HG03175 (cell line): ENCODE measurements at regions not wholly inside any gene's neighbourhood (a gene's known extent, or its start where the extent isn't known, plus 50 kb on each side); places are given as distances from the start of the nearest gene placed in this dataset.

Source experiments
- ATAC-seq: cut with Tn5 transposase; IDR thresholded peaks from one replicate; pipeline ENCODE4 v1.9.1; 2021; ENCODE audit warnings: mild to moderate bottlenecking, moderate library complexity; ENCODE audit not compliant: unreplicated experiment

DNA sequence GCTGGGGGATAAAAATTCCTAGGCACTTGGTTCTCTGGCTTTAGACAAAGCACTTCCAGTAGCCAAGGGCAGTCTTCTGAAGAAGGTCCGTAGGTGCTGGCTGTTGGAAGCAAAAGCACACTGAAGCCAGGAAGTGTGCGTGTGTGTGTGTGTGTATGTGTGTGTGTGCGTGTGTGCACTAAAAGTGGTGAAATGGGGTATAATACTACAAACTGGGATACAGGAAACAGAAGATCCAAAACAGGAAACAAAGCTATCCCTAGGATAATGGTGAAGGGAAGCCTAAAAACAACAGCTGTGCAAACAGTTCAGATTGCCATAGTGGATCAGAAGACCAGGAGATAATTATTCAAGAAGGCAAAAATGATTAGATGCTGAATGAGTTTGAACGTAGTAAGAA lies 103.4 kb downstream of the IL20RB start:
- ATAC-seq = no peak

DNA sequence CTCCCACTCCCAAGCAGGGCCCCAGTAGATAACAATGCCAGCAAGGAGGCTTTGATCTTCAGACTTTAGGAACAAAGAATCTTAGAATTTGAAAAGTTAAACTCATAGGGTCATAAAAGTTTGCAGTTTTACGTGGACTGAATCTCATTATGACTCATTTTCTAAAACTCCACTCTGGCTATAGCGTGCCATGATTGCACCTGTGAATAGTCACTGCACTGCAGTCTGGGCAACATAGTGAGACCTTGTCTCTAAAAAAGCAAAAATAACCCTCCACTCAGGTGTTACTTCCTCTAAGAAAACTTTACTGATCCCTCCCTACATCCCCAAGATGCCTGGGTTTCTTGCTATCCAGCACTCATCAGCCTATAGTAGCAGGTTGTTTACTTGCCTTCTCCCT lies 104.5 kb downstream of the IL20RB start:
- peak; percentile 88 for ATAC-seq

DNA sequence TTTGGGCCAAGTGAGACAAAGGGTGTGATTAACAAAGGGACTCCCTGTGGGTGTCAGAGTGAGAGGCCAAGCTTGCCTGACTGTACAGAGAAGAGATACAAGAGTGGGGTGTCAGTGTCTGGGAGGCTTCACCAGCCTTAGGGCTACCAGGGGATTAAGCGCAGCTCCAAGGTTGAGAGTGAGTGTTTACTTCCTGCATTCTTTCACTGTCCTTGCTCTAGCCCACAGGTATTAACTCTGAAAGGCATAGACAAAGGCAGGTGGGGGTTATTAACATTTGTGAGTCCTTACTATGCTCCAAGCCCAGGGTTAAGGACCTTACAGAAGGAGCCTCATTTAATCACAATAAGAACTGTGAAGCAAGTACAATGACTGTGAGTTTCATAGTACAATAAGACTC lies 107.6 kb downstream of the IL20RB start:
- no peak for ATAC-seq

DNA sequence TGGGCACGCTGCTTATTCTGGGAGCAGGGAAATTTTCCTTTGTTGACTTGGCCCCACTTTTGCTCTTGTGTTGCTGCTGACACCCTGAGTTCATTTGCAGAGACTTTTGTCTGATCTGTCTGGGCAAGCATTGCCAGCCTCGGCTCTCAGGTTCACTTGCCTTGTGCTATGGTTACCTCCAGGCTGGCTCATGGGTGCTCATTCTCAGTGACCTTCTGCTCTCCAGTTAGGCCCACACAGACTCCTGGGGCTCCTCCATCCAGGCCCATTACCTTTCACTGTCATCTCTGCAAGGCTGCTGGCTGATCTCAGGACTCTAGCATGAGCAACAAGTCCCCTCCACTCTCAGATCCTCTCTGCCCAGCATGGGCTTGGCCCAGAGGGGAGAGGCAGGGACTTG lies 108.3 kb downstream of the IL20RB start:
- ATAC-seq = no peak

DNA sequence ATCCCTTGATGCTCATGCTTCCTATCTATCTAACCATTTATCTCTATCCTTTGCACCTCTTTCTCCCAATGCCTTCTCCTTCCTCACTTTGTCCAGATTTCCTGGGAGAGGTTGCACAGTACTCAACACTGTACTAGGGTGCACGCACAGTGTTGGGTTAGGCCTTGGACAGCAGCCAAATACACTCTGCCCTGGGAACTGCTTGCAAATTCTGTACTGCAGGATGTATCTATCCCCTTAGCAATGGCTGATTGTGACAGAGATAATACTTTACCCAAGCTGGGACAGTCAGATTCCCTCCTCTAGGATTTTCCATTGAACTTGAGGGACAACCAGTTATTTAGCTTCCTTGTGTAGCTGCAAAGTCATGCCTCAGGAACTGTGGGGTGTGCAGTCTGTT lies 113.3 kb downstream of the IL20RB start:
- ATAC-seq = no peak

DNA sequence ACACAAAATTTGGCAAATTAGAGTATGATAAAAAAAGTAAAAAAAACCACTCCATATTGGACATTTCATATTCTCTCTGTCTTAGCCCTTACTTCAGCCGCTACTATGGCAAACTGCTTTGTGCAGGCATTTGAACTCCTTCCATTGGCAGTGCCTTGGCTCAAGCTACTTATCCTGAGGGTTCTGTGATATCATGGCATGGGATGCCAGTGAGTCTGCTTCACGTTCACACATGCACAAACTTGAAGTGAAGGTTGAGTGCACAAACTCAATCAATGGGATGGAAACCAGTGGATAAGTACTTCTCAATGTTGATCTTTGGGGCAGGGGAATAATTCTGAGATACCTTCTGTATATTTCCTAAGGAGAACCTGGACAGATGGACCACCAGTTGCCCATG lies 117.2 kb downstream of the IL20RB start:
- ATAC-seq = no peak

DNA sequence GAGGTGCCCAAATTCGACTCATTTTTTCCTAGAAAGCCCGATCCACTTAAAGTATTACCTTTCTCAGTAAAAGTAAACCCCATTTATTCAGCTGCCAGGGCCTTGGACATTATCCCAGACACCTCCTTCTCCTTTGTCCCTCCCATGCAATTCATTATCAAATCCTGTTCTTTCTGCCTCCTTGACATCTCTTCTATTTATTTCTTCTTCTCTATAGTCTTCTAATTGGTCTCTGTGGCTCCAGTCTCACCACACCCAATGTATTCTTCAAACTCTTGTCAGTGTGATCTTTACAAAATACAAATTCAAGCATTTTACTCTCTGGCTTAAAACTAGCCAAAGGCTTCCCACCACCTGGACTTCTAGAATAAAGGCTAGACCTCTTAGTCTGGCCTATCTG lies 120.3 kb downstream of the IL20RB start:
- ATAC-seq = no peak

DNA sequence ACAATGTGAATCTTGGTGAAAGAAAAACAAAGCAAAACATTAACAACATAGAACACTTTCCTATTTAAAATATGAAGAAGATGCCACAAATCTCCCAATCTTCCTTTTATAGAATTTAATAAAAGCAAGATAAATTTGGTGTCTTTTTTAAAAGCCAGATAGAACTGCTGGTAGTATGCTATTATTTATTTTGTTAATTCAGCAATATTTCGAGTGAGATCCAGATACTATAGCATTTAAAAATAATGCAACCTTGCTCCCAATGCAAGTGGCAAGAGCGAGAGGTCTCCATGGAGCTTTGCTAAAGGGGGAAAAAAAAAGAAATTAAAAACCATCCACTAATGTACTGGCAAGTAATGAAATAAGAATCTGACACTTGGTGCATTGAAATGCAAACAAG lies 121.8 kb downstream of the IL20RB start:
- ATAC-seq = no peak

DNA sequence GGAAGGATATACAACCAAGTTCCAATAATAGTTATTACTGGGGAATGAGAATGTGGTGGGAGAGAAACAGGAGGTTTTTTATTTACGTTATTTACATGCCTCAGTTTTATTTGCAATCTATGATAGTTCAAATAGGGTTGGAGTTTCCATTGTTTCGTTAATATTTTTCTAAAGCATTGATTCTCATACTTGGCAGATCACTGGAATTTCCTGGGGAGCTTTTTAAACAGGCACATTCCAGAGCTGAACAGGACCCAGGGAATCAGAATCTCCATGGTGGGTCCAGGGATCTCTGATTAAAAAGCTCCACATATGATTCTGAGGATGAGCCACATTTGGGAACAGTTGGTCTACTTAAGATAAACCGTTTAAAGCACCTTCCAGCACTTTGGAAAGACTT lies 123.9 kb downstream of the IL20RB start:
- ATAC-seq = no peak

DNA sequence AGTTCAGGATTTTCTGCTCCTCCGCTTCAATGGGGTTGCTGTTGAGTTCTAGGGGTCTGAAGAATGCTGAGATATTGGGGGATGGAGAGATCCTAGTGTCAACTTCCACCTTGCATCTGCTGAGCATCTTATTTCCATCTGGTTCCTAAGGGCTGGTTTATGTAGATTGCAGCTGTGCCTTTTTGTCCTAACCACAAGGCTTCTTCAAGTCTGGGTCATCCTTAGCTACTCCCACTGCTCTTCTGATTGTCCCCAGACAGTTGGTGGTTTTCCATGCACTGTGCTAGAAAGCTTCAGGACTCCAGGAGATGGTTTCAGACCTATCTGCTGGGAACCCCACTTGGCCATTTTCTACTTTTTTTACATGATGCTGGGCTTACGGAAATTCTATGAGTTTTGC lies 125.0 kb downstream of the IL20RB start:
- ATAC-seq = no peak

DNA sequence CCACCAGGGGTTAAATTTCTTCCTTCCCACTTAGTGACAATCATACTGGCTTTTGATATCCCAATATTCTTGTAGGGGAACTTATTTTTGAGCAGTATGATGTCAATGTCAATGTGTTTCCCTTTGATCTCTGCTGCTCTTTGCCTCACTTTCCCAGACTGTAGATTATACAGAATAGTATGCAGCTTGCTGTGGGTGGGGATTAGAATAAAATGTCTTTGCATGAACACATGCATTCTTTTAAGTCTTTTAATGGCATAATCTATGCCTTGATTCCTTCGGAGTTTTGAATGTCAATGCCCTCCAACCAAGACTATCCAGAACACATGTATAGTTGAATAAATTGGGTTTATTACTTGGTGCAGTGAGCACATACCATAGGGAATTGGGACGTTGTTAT lies 125.5 kb downstream of the IL20RB start:
- no peak for ATAC-seq

DNA sequence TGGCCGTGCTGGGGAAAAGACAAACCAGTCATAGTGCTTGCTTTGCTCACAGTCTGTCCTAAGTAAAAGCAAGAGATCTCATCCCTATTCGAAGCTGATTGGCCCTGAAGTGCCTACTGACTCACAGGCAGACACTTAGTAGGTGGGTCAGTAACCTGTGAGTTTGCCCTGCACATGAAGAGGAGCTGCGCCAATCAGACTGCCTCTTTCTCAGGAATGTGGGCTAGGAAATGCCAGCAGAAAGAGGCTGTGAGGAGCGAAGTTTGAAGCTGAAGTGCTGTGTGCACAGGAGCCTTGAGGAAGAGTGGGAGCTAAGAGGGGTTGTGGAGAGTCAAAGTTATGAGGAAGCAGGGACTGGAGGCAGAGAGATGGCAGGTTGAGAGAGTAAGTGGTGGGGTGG lies 126.8 kb downstream of the IL20RB start:
- ATAC-seq = no peak

DNA sequence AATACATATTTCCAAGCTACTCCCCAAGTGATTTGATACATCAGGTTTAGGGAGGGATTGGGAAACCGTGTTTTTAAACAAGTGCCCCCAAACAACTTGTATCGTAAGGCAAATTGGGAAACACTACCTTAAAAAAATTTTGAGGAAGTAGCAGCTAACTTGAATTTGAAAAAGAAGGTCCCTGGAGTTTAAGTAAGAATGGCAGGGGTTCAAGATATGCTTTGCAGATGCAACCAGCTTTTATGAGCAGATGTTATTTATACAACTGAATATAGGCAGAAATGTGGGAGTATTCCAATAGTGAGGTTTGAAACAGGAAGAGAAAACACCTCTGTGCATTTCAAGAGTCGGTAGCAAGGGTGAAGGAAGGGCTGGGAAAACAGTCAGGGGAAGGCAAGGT lies 139.6 kb downstream of the IL20RB start:
- ATAC-seq = no peak

DNA sequence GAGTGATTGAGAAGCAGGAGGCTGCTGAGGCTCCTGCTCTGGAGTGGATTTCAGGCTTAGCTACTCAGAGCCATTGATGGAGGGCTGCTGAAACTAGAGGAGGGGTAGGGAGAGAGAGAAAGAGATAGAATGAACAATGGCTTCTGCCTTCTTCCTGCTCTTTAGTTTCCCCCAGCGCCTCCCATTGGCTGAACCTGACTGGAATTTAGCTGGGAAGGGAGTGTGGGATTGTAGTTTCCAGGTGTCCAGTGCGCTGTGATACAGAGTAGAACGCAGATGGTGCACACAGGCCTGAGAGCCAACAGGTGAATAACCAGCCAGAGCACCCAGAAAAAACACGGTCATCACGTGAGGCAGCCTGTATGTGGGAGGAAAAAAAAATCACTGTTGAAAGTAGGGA lies 140.1 kb downstream of the IL20RB start:
- ATAC-seq = no peak

DNA sequence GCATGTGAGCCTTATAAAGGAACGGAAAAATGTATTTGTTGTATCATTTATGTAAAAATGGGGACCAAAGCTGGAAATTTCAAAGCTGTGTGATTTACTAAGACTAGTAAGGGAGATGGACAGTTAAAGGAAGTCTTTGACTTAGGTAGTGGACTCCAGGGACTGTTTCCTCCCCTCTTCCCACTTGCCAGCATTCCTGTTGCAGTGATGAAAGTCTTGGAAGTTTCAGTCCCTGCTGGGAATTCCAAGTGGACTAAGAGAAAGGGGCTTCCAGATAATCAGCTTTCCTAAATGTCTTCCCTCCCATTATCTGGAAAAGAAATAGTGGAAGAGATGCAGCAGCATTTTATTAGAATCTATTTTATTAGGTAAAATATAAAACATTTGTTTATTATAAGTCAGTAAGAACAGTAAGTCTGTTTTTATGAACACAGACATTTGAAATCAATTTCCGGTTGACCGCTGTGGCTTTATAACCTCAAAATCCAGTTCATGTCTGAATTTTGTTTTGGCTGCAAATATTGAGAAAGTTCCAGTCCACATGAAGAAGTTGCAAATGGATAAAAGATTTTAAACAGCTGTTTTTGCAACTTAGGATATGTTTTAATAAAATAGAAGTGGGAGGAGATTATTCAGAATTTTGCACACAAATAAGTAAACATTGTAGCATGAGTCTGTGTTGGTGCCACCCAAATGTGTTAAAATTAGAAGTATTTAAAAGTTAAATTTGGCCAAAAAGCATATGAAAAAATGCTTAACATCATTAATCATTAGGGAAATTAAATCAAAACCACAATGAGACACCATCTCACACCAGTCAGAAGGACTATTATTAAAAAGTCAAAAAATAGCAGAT lies 141.8 kb downstream of the IL20RB start:
- no peak for ATAC-seq

DNA sequence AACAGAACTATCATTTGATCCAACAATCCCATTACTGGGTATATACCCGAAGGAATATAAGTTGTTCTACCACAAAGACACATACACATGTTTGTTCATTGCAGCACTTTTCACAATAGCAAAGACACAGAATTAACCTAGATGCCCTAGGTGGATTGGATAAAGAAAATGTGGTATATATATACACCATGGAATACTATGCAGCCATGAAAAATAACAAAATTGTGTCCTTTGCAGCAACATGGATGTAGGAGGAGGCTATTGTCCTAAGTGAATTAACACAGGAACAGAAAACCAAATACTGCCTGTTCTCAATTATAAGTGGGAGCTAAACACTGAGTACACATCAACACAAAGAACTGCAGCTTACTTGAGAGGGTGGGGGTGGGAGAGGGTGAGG lies 142.5 kb downstream of the IL20RB start:
- ATAC-seq = no peak

DNA sequence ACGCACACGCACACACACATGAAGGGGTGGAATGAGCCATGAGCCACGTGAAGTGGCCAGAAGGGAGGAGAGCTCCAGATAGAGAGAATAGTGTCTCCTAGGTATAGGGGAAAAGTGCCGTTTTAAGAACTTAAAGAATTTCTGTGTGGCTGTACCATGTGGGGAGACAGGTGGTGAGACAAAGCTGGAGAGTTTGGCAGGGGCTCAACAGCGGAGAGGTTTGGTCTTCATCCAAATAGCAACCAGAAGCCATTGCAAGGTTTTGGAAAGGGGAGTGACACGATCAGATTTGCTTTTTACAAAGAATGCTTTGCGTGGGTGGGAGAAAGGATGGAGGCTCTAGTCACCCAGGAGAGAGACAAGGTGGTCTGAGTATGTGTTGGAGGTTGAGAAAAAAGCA lies 146.0 kb downstream of the IL20RB start:
- ATAC-seq = no peak

DNA sequence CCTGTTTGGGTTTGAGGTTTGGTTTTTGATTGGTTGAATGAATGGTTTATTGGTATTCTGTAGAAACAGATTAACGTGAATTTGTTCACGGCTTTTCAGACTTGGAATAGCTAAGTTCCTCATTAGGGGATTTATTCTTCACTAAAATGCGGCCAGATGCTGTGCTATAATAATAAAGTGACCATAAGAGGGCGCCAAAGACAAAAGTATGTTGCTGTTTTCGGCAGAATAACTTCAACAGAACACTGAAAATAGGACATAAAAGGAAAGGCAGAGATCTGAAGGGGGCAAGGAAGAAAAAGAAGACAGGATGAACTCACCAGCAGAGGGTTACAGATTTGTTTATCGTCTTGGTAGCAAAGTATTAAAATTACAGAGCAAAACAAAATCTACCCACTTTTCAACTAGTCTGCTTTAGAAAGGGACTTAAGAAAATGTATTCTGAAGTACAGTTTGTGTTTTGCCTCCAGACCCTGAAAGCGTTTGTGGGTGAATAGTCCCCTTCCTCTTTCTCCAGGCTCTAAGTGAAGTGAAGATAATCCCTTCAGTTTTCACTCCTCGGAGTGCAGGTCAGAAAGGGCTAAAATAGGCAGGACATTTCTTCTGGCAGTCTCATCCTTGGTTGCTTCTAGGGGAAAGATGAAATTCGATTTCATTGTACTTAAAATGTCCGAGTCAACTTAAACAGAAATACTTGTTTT lies 147.6 kb downstream of the IL20RB start:
- ATAC-seq = peak; percentile 69

DNA sequence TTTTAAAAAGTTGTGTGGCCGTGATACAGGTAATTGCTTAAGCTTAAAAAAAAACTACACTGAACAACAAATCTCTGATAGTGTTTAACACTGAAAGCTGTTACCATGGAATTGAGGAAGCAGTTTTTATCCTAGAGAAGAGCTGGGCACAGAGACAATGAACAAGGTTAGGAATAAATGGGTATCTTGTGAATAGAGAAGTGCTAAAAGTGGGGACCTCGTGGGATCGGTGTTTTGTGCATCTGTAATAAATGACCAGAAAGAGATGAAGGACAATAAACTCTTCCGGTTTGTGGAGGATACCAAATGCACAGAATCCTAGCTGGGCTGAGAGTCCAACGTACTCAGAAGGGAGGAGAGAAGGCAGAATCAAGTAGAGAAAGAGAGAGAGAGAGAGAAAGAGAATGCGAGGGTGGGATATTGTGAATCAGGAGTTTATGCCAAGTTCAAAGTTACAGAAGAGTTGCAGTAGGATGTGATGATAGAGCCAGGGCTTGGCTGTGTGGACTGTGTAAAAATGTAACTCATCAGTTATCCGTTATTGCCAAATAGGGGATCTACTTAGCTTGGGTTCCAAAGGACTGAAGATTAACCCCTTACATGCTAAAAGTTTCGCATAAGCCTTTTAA lies 148.9 kb downstream of the IL20RB start:
- ATAC-seq = no peak

DNA sequence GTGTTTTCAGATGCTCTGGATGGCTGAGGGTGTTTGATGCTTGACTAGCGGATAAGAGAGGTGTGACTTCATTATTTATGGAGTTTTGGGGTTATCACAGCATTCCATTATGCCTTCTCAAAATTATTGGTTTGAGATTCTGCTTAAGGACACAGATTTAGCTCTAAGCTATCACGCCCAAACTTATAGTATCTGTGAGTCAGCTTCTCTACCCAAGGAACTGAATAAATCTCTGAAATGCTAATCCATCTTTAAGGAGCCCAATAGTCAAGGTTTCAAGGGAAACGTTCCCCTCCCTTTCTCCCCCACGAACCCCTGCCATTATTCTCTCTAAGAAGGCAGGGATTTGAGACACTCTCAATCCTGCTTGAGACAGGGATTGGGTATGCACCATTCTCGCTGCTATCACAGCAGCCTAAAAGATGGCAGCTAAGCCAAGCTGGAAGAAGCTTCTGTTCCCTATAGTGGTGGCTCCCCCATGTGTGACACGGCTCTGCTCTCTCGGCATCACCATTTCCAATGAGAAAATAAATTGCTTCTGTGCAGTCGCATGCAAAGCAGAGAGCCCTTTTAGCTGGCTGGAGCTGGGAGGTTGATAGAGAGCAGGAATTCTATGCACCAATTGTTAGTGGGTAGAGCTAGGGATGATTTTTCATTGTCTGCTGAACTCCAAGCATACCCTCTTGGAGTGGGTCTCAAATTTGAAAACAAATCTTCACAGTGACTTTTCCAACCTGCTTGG lies 151.1 kb downstream of the IL20RB start:
- no peak for ATAC-seq

DNA sequence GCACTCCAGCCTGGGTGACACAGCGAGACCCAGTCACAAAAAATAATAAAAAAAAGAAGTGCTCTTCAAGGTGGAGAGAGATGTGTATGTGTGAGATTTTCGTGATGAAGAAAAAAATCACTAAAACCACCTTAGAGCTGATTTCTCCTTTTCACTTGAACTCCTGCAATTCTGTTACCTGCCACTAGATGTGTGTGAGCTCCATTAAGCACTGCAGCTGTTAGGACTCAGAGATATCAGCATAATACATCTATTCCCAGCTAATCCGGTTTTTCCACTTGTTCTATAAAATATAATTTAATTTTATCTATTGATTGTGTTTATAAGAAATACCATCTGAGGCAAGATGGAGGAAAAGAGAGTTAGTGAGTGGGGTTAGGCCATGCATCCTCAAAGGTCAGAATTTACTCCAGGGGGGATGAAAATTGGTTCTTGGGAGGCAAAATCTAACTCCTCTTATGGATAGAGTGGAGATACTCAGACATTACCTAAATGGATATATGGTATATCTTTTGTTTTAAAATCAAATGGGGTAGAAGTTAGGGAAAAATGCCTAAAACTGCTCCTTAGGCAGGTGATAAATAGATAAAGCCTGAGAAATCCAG lies 152.7 kb downstream of the IL20RB start:
- peak; percentile 80 for ATAC-seq
